HepG2 (cell line): ENCODE measurements at regions not wholly inside any gene's neighbourhood (a gene's known extent, or its start where the extent isn't known, plus 50 kb on each side); places are given as distances from the start of the nearest gene placed in this dataset.

ENCODE experiments used
- ATAC-seq: fragments of 200-7000 bp; cut with Tn5 transposase; 3 replicates; pipeline ENCODE4 v1.9.1; 2020; ENCODE audit warnings: mild to moderate bottlenecking, moderate library complexity
- BruUV-seq: library from RNA; stranded (reverse); fragments of 400-500 nt; replicated peaks from 2 replicates; lab custom pipeline; 2021; lab: Mats Ljungman, UMichigan
- CTCF ChIA-PET: fragments of 300-600 bp; formaldehyde crosslinking; extraction: SDS; loops from one replicate; lab custom pipeline; 2021; ENCODE audit warnings: low total read pairs, inconsistent platforms, low intra/inter-chr PET ratio; lab: Yijun Ruan, JAX
- POLR2A ChIA-PET: fragments of 350-600 bp; sonication (Branson Sonifier 250); formaldehyde crosslinking; loops from one replicate; lab custom pipeline; 2020; ENCODE audit warnings: antibody characterized with exemption, inconsistent platforms; lab: Yijun Ruan, JAX
- DNase-seq: peaks from one replicate; pipeline ENCODE4 v3.0.0-alpha.2; 2015; ENCODE audit warnings: low spot score
- FAIRE-seq: peaks from 3 replicates; lab custom pipeline; 2011; peaks lifted over from hg19 to GRCh38; lab: Jason Lieb, UNC
- H2AFZ ChIP-seq: one replicate; pipeline ENCODE4 v1.6.1; 2011; ENCODE audit warnings: low read length, inconsistent platforms
- H3K27ac ChIP-seq: fragments of 300-600 bp; 3 replicates; pipeline ENCODE4 v1.8.0; 2011; ENCODE audit warnings: mixed run types, mild to moderate bottlenecking, mixed read lengths, low read length, inconsistent platforms; ENCODE audit not compliant: insufficient read depth; ENCODE audit errors: extremely low read length
- H3K27me3 ChIP-seq, 2 experiments: fragments of 200-600 bp in 1 of 2; 2 replicates in 1 of 2; 3 replicates in 1 of 2; pipeline versions ENCODE4 v1.6.0 to v1.8.0; 2011; ENCODE audit warnings: low read length in 2 of 2, mild to moderate bottlenecking in 2 of 2, moderate library complexity in 2 of 2, inconsistent platforms in 1 of 2; ENCODE audit not compliant: insufficient read depth in 2 of 2, control insufficient read depth in 1 of 2
- H3K36me3 ChIP-seq, 2 experiments: fragments of 200-600 bp in 1 of 2; replicated peaks in 1 of 2; 2 replicates in 1 of 2; 3 replicates in 1 of 2; pipeline versions ENCODE4 v1.5.1 to v1.8.0; 2011; ENCODE audit warnings: low read length in 2 of 2, inconsistent platforms in 1 of 2; ENCODE audit not compliant: insufficient read depth in 2 of 2, control insufficient read depth in 1 of 2
- H3K4me1 ChIP-seq: 2 replicates; pipeline ENCODE4 v1.5.1; 2012; ENCODE audit warnings: low read length, inconsistent platforms; ENCODE audit not compliant: insufficient read depth
- H3K4me2 ChIP-seq: 2 replicates; pipeline ENCODE4 v1.6.0; 2011; ENCODE audit warnings: low read depth, low read length, inconsistent platforms
- H3K4me3 ChIP-seq, 3 experiments: fragments of 200-600 bp in 1 of 3; sonication (generic), shearing (Covaris generic) in 1 of 3; replicated peaks in 1 of 3; 2 replicates each; pipeline ENCODE4 v1.5.1; 2011 to 2016; ENCODE audit warnings: low read length in 3 of 3, inconsistent platforms in 2 of 3, low read depth in 2 of 3, mild to moderate bottlenecking in 2 of 3, control low read depth in 1 of 3, mixed read lengths in 1 of 3; ENCODE audit not compliant: insufficient read depth in 1 of 3
- H3K79me2 ChIP-seq: one replicate; pipeline ENCODE4 v1.6.1; 2011; ENCODE audit warnings: low read length, inconsistent platforms; ENCODE audit not compliant: insufficient read depth
- H3K9ac ChIP-seq: 2 replicates; pipeline ENCODE4 v1.6.0; 2011; ENCODE audit warnings: mild to moderate bottlenecking, low read depth, low read length, inconsistent platforms; ENCODE audit not compliant: insufficient read depth
- H3K9me3 ChIP-seq: 2 replicates; pipeline ENCODE4 v1.5.1; 2012; ENCODE audit warnings: mild to moderate bottlenecking, low read length
- H4K20me1 ChIP-seq: 2 replicates; pipeline ENCODE4 v1.6.0; 2011; ENCODE audit warnings: inconsistent platforms, mild to moderate bottlenecking, low read length, moderate library complexity; ENCODE audit not compliant: insufficient read depth
- BCL6 ChIP-seq: IDR thresholded peaks from 2 replicates; pipeline ENCODE4 v1.6.1; 2016; ENCODE audit warnings: missing genetic modification reagents, missing compliant biosample characterization
- CBFB ChIP-seq: sonication (generic); formaldehyde crosslinking; IDR thresholded peaks from 2 replicates; pipeline ENCODE4 v1.4.0; 2020; ENCODE audit warnings: missing genetic modification reagents
- FOXK1 ChIP-seq: sonication (generic); formaldehyde crosslinking; IDR thresholded peaks from 2 replicates; pipeline ENCODE4 v1.4.0; 2020; ENCODE audit warnings: low read depth, missing genetic modification reagents, borderline replicate concordance
- HDAC2 ChIP-seq: sonication (generic); formaldehyde crosslinking; IDR thresholded peaks from 2 replicates; pipeline ENCODE4 v1.4.0; 2020; ENCODE audit warnings: missing genetic modification reagents
- HIC2 ChIP-seq: sonication (generic); formaldehyde crosslinking; IDR thresholded peaks from 2 replicates; pipeline ENCODE4 v1.9.0; 2022; ENCODE audit warnings: low read depth, missing genetic modification reagents
- HNF1A ChIP-seq, 2 experiments: sonication (generic) in 1 of 2; formaldehyde crosslinking in 1 of 2; IDR thresholded peaks; 2 replicates each; pipeline versions ENCODE4 v1.4.0 to v1.6.1; 2016 to 2020; ENCODE audit warnings: borderline replicate concordance in 1 of 2, low read depth in 1 of 2, mild to moderate bottlenecking in 1 of 2, missing genetic modification reagents in 1 of 2
- HNRNPL ChIP-seq: fragments of 200-400 bp; formaldehyde crosslinking; IDR thresholded peaks from 2 replicates; pipeline ENCODE4 v1.6.1; 2017; ENCODE audit warnings: mild to moderate bottlenecking, low read depth, low read length
- IKZF5 ChIP-seq: IDR thresholded peaks from 2 replicates; pipeline ENCODE4 v1.6.1; 2018; ENCODE audit warnings: missing genetic modification reagents, mild to moderate bottlenecking, missing compliant biosample characterization
- IRF2 ChIP-seq: IDR thresholded peaks from 2 replicates; pipeline ENCODE4 v1.6.1; 2018; ENCODE audit warnings: missing genetic modification reagents, missing compliant biosample characterization
- JUN ChIP-seq: sonication (generic); formaldehyde crosslinking; IDR thresholded peaks from 2 replicates; pipeline ENCODE4 v1.4.0; 2020; ENCODE audit warnings: mild to moderate bottlenecking, missing genetic modification reagents
- PHF8 ChIP-seq: sonication (generic); formaldehyde crosslinking; IDR thresholded peaks from 2 replicates; pipeline ENCODE4 v1.5.0; 2020; ENCODE audit warnings: missing genetic modification reagents
- ZKSCAN8 ChIP-seq: IDR thresholded peaks from 2 replicates; pipeline ENCODE4 v1.6.1; 2016; ENCODE audit warnings: borderline replicate concordance, missing genetic modification reagents, missing compliant biosample characterization
- ZNF331 ChIP-seq: sonication (generic); formaldehyde crosslinking; IDR thresholded peaks from 2 replicates; pipeline ENCODE4 v1.4.0; 2020; ENCODE audit warnings: missing genetic modification reagents
- WGBS: methylation state at CpG from one replicate; pipeline ENCODE4 v1.1.6; 2017; ENCODE audit warnings: low lambda C conversion rate; 5-methylcytosine and 5-hydroxymethylcytosine counted together
- in situ Hi-C: cut with HindIII; loops from 2 replicates; pipeline ENCODE4 v1.10.0; 2017; ENCODE audit warnings: low pct_unique_long_range_greater_than_20kb; ENCODE audit not compliant: extremely low pct_ligation_motif_present
- intact Hi-C: fragments of 100-400 bp; cut with micrococcal nuclease; formaldehyde crosslinking; loops from one replicate; pipeline ENCODE4 v1.10.0; 2022; ENCODE audit not compliant: unreplicated experiment

- H3K27me3 ChIP-seq: no peaks in the 10 kb centered on the region
- intact Hi-C loops (loop anchor here (2.0 kb wide), 1 partner anchor 79 kb away; no protein-coding TSS in a partner anchor), in situ Hi-C loops (loop anchor here (5.0 kb wide), 1 partner anchor 78 kb away; the partner anchor contains the start of genes ITGA1 and PELO)
- peak; percentile 94 for ATAC-seq
- H3K79me2 ChIP-seq: no peaks in the 10 kb centered on the region
- H3K4me2 ChIP-seq: peak overlapping the region; percentile 64
- H3K4me3 ChIP-seq: peak overlapping the region in 2 of 3 experiments; percentile 3 to 37; a peak in 4 of 6 replicates
- FAIRE-seq: peak; percentile 80
- no peaks in the 10 kb centered on the region for H4K20me1 ChIP-seq
- H3K9ac ChIP-seq: peak overlapping the region; percentile 56
- ChIA-PET POLR2A (interaction anchor here (1.1 to 1.9 kb wide), 6 partner anchors 15 to 90 kb away, joined by 3 to 9 read pairs (median 4); partner anchors contain the start of genes ITGA1 and PELO), CTCF (no interaction called here)
- no peaks in the 10 kb centered on the region for H3K36me3 ChIP-seq
- DNase-seq: peak; percentile 88
- no peaks in the 10 kb centered on the region for H3K9me3 ChIP-seq
- H3K27ac ChIP-seq: peak overlapping the region; percentile 70
- no peak overlapping the region for H2AFZ ChIP-seq
- BruUV-seq: no TSS peak
- peaks cover 65% of the 10 kb centered on the region for H3K4me1 ChIP-seq
- WGBS: 6% methylated on average over 6 of the region's 6 CpGs
- TF ChIP-seq BCL6 (CRISPR knock-in tag): peak; percentile 97
- peak; percentile 76; the same call in 1 of the 2 replicates for TF ChIP-seq CBFB (CRISPR knock-in tag)
- peak; percentile 65; the same call in 1 of the 2 replicates for TF ChIP-seq FOXK1 (CRISPR knock-in tag)
- TF ChIP-seq ZKSCAN8: 0 out of 2 replicates have a peak, but pooled peaks have one; percentile 59
- peak; percentile 58; the same call in 1 of the 2 replicates for TF ChIP-seq JUN
- peak; percentile 69; the same call in 1 of the 2 replicates for TF ChIP-seq ZNF331 (CRISPR knock-in tag)
- TF ChIP-seq IKZF5 (CRISPR knock-in tag): peak; percentile 68
- no peak for TF ChIP-seq HNRNPL
- TF ChIP-seq PHF8 (CRISPR knock-in tag): no peak
- TF ChIP-seq IRF2 (CRISPR knock-in tag): peak; percentile 49; the same call in 1 of the 2 replicates
- no peak for TF ChIP-seq HIC2 (CRISPR knock-in tag)
- peak; percentile 70; the same call in 1 of the 2 replicates for TF ChIP-seq HNF1A (IDR thresholded peaks at IDR 0.05; ENCODE audit: low read depth)
- TF ChIP-seq HNF1A (CRISPR knock-in tag; IDR thresholded peaks at IDR 0.05; ENCODE audit: borderline replicate concordance): peak; percentile 86; the same call in 1 of the 2 replicates
- peak; percentile 44; the same call in 1 of the 2 replicates for TF ChIP-seq HDAC2 (CRISPR knock-in tag)
These were observed 78.4 kb upstream of the ITGA1 start for GRCh38 chr5:52709167-52709925.
